Gastroesophageal sphincter (tissue), 3 donors: ENCODE measurements at regions not wholly inside any gene's neighbourhood (a gene's known extent, or its start where the extent isn't known, plus 50 kb on each side); places are given as distances from the start of the nearest gene placed in this dataset.

Experiments
- CTCF ChIP-seq, 4 experiments: fragments of 200-600 bp in 2 of 4; fragments of 450-650 bp in 2 of 4; sonication (generic) in 1 of 4; IDR thresholded peaks; one replicate each; pipeline ENCODE4 v1.5.1; 2017 to 2019; ENCODE audit warnings: antibody characterized with exemption in 4 of 4, mild to moderate bottlenecking in 2 of 4, moderate library complexity in 2 of 4
- EP300 ChIP-seq: sonication (generic); formaldehyde crosslinking; IDR thresholded peaks from one replicate; pipeline ENCODE4 v1.6.1; 2017; ENCODE audit warnings: antibody characterized with exemption, mild to moderate bottlenecking
- POLR2A ChIP-seq, 2 donors: fragments of 450-650 bp; IDR thresholded peaks; one replicate each; pipeline ENCODE4 v1.6.1; 2017; ENCODE audit warnings: antibody characterized with exemption in 2 of 2, mild to moderate bottlenecking in 2 of 2, moderate library complexity in 1 of 2
- POLR2AphosphoS5 ChIP-seq: sonication (generic); formaldehyde crosslinking; IDR thresholded peaks from one replicate; pipeline ENCODE4 v1.6.1; 2017; ENCODE audit warnings: antibody characterized with exemption

- TF ChIP-seq POLR2A (IDR thresholded peaks at IDR 0.05) = no peak
- TF ChIP-seq CTCF (IDR thresholded peaks at IDR 0.05) = no peak
- TF ChIP-seq EP300 = no peak
- TF ChIP-seq POLR2AphosphoS5 = no peak
Observed at GRCh38 chr16:35559911-35560636, 2100.7 kb downstream of the TP53TG3F start.
